OCI-LY3 (cell line): ENCODE measurements at regions not wholly inside any gene's neighbourhood (a gene's known extent, or its start where the extent isn't known, plus 50 kb on each side); places are given as distances from the start of the nearest gene placed in this dataset.
"Not testable (repeated sequence)": the region's sequence is repeated elsewhere in the genome, so short reads cannot be mapped to it uniquely, and the experiment has no call there.

Experiments
- H2AFZ ChIP-seq: fragments of 200-600, 300-600 bp; shearing (Covaris generic); 2 replicates; pipeline ENCODE4 v1.6.0; 2014; ENCODE audit warnings: antibody characterized with exemption, low read depth, low read length
- H3K27ac ChIP-seq: fragments of 200-600, 300-600 bp; sonication (generic); 2 replicates; pipeline ENCODE4 v1.5.1; 2014; ENCODE audit warnings: mild to moderate bottlenecking, low read length, moderate library complexity, mixed read lengths
- H3K27me3 ChIP-seq: fragments of 200-600, 300-600 bp; sonication (generic); 2 replicates; pipeline ENCODE4 v1.6.1; 2014; ENCODE audit warnings: low read depth, low read length, mixed read lengths
- H3K36me3 ChIP-seq: fragments of 200-600, 300-600 bp; sonication (generic); replicated peaks from 2 replicates; pipeline ENCODE3; 2014; ENCODE audit warnings: low read depth, low read length, mixed read lengths
- H3K4me1 ChIP-seq: fragments of 300-600, 200-600 bp; sonication (generic); 2 replicates; pipeline ENCODE4 v1.6.1; 2014; ENCODE audit warnings: low read length, mixed read lengths
- H3K4me2 ChIP-seq: fragments of 200-600, 300-600 bp; sonication (generic); 2 replicates; pipeline ENCODE4 v1.6.1; 2014; ENCODE audit warnings: low read length, mixed read lengths
- H3K4me3 ChIP-seq: fragments of 300-600, 200-600 bp; sonication (generic); 2 replicates; pipeline ENCODE4 v1.5.1; 2014; ENCODE audit warnings: antibody characterized with exemption, mild to moderate bottlenecking, low read length, moderate library complexity
- H3K79me2 ChIP-seq: fragments of 300-600, 200-600 bp; shearing (Covaris generic); 2 replicates; pipeline ENCODE4 v1.6.1; 2014; ENCODE audit warnings: mild to moderate bottlenecking, low read length, mixed read lengths
- H3K9ac ChIP-seq: fragments of 300-600, 200-600 bp; shearing (Covaris generic); 2 replicates; pipeline ENCODE4 v1.6.0; 2014; ENCODE audit warnings: mild to moderate bottlenecking, low read length, moderate library complexity
- H3K9me3 ChIP-seq: fragments of 200-600, 300-600 bp; shearing (Covaris generic); 2 replicates; pipeline ENCODE4 v1.6.1; 2014; ENCODE audit warnings: low read length, mixed read lengths; ENCODE audit not compliant: insufficient read depth
- H4K20me1 ChIP-seq: fragments of 200-600, 300-600 bp; sonication (generic); 2 replicates; pipeline ENCODE4 v1.6.1; 2016; ENCODE audit warnings: low read length, mixed read lengths; ENCODE audit not compliant: insufficient read depth
- EZH2phosphoT487 ChIP-seq: fragments of 200-600 bp; shearing (Covaris generic); IDR thresholded peaks from 2 replicates; pipeline ENCODE4 v1.6.1; 2018; ENCODE audit warnings: antibody characterized with exemption, mixed run types, low read depth
- TF ChIP-seq, protein P1 (sequence below): fragments of 200-600, 300-600 bp; sonication (generic); IDR thresholded peaks from 2 replicates; pipeline ENCODE4 v1.5.1; 2014; ENCODE audit warnings: antibody characterized with exemption, low read length, low read depth

DNA sequence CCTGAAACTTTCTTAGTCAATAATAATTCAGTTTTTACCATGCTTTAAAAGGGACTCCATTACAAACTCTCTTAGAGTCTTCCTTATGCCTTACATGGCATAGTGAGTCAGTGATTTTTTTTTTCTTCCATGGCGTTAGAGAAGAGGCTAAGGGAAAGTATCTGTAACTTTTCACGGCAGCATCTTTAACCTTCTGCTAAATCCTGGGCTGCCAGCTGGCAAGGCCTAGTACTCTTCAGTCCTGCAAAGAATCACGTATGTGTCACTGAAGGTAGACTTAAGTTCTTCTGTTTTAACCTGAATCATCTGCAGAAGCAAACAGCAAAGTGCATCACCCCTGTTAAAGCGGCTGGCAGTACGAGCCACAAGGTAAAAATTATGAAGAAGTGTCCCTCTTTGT is 286.3 kb upstream of the FN1 start:
- H3K79me2 ChIP-seq = no peaks in the 10 kb centered on the region
- H2AFZ ChIP-seq = no peak overlapping the region
- H3K4me3 ChIP-seq = no peak overlapping the region
- no peaks in the 10 kb centered on the region for H3K27me3 ChIP-seq
- H3K9me3 ChIP-seq = no peaks in the 10 kb centered on the region
- no peak overlapping the region for H3K9ac ChIP-seq
- no peaks in the 10 kb centered on the region; the same call in 1 of the 2 replicates for H3K4me1 ChIP-seq
- H3K36me3 ChIP-seq = no peaks in the 10 kb centered on the region
- H3K4me2 ChIP-seq = no peak overlapping the region
- H3K27ac ChIP-seq = no peak overlapping the region
- H4K20me1 ChIP-seq = no peaks in the 10 kb centered on the region
- TF ChIP-seq EZH2phosphoT487 = no peak
- TF ChIP-seq, protein P1, sequence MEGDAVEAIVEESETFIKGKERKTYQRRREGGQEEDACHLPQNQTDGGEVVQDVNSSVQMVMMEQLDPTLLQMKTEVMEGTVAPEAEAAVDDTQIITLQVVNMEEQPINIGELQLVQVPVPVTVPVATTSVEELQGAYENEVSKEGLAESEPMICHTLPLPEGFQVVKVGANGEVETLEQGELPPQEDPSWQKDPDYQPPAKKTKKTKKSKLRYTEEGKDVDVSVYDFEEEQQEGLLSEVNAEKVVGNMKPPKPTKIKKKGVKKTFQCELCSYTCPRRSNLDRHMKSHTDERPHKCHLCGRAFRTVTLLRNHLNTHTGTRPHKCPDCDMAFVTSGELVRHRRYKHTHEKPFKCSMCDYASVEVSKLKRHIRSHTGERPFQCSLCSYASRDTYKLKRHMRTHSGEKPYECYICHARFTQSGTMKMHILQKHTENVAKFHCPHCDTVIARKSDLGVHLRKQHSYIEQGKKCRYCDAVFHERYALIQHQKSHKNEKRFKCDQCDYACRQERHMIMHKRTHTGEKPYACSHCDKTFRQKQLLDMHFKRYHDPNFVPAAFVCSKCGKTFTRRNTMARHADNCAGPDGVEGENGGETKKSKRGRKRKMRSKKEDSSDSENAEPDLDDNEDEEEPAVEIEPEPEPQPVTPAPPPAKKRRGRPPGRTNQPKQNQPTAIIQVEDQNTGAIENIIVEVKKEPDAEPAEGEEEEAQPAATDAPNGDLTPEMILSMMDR = no peak

GRCh38 chr2:215721515-215721914 is 285.6 kb upstream of the FN1 start:
- H3K9ac ChIP-seq, H3K36me3 ChIP-seq, H3K4me3 ChIP-seq, H3K27ac ChIP-seq, H3K4me1 ChIP-seq, H4K20me1 ChIP-seq, H3K27me3 ChIP-seq, H3K79me2 ChIP-seq, H3K9me3 ChIP-seq, H2AFZ ChIP-seq, H3K4me2 ChIP-seq: not testable (repeated sequence)

DNA sequence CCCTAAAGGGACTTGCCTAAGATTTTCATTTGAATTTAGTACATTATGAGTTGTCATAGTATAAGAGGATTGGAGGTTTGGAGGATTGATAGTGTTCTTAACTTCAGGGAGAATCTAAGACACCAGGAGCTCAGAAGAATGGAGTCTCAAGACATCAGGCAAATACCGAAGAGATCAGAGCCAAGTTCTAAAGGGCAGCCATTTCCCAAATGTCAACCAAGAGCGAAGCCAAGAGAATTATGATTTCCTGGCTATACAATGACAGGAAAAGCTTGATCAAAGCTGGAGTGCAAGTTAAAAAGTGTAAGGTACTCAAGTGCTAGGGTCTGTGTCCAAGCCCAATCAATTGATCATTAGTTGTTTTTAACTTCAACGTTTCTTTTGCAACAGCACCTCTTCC is 283.0 kb upstream of the FN1 start:
- Histone ChIP-seq H3K4me3 (no peak overlapping the region), H3K4me2 (no peak overlapping the region), H3K79me2 (no peaks in the 10 kb centered on the region), H2AFZ (no peak overlapping the region), H3K9me3 (no peaks in the 10 kb centered on the region), H3K27me3 (no peaks in the 10 kb centered on the region), H3K9ac (no peak overlapping the region), H4K20me1 (no peaks in the 10 kb centered on the region), H3K27ac (no peak overlapping the region), H3K4me1 (no peaks in the 10 kb centered on the region), H3K36me3 (no peaks in the 10 kb centered on the region)
- no peak for TF ChIP-seq EZH2phosphoT487
- TF ChIP-seq, protein P1 = no peak

- no peaks in the 10 kb centered on the region for H3K9me3 ChIP-seq
Measured at GRCh38 chr2:215718436-215718835, 282.6 kb upstream of the FN1 start.

More at GRCh38 chr2:215718436-215718835, 282.6 kb upstream of the FN1 start:
- no peak overlapping the region for H3K4me3 ChIP-seq
- H3K36me3 ChIP-seq = no peaks in the 10 kb centered on the region
- H3K4me1 ChIP-seq = no peaks in the 10 kb centered on the region
- TF ChIP-seq, protein P1 = no peak
- TF ChIP-seq EZH2phosphoT487 = no peak
- no peaks in the 10 kb centered on the region for H3K79me2 ChIP-seq
- no peak overlapping the region for H3K4me2 ChIP-seq
- no peak overlapping the region for H3K27ac ChIP-seq
- H3K9ac ChIP-seq = no peak overlapping the region
- H4K20me1 ChIP-seq = no peaks in the 10 kb centered on the region
- H2AFZ ChIP-seq = no peak overlapping the region
- H3K27me3 ChIP-seq = no peaks in the 10 kb centered on the region
